ENCODE measurements at regions not wholly inside any gene's neighbourhood (a gene's known extent, or its start where the extent isn't known, plus 50 kb on each side); places are given as distances from the start of the nearest gene placed in this dataset.

GRCh38 chr3:178320456-178321351 is 215.5 kb upstream of the KCNMB2 start:
- TF ChIP-seq CTCF (IDR thresholded peaks at IDR 0.05): no peak

- TF ChIP-seq CTCF (IDR thresholded peaks at IDR 0.05): no peak
These were observed 211.9 kb upstream of the KCNMB2 start for GRCh38 chr3:178324356-178324755.

- peak; percentile 65 for TF ChIP-seq CTCF (IDR thresholded peaks at IDR 0.05)
These were observed 210.9 kb upstream of the KCNMB2 start for GRCh38 chr3:178325330-178325729.

GRCh38 chr3:178329936-178330335 is 206.3 kb upstream of the KCNMB2 start:
- TF ChIP-seq CTCF (IDR thresholded peaks at IDR 0.05): no peak

- TF ChIP-seq CTCF (IDR thresholded peaks at IDR 0.05): no peak
These were observed 202.0 kb upstream of the KCNMB2 start for GRCh38 chr3:178334239-178334638.

- no peak for TF ChIP-seq CTCF (IDR thresholded peaks at IDR 0.05)
These were observed 199.9 kb upstream of the KCNMB2 start for GRCh38 chr3:178336336-178336735.

- TF ChIP-seq CTCF (IDR thresholded peaks at IDR 0.05): no peak
These were observed 195.7 kb upstream of the KCNMB2 start for GRCh38 chr3:178340506-178340905.

Measured in LNCAP (cell line).